Type B pancreatic cell (in vitro differentiated cells): ENCODE measurements at regions not wholly inside any gene's neighbourhood (a gene's known extent, or its start where the extent isn't known, plus 50 kb on each side); places are given as distances from the start of the nearest gene placed in this dataset.

Experiments used
- DNase-seq: peaks from one replicate; pipeline ENCODE4 v3.0.0; 2021; ENCODE audit warnings: mixed read lengths; ENCODE audit not compliant: unreplicated experiment; ENCODE audit errors: extremely low spot score
- H3K27ac Mint-ChIP-seq: 2 replicates; pipeline ENCODE4 v1.8.0; 2021; ENCODE audit warnings: mild to moderate bottlenecking, mixed read lengths
- H3K27me3 Mint-ChIP-seq: 2 replicates; pipeline ENCODE4 v1.8.0; 2021; ENCODE audit warnings: mixed read lengths
- H3K36me3 Mint-ChIP-seq: 2 replicates; pipeline ENCODE4 v1.8.0; 2021; ENCODE audit warnings: mixed read lengths
- H3K4me1 Mint-ChIP-seq: one replicate; pipeline ENCODE4 v1.8.0; 2021; ENCODE audit warnings: mixed read lengths; ENCODE audit not compliant: unreplicated experiment
- H3K4me3 Mint-ChIP-seq: 2 replicates; pipeline ENCODE4 v1.8.0; 2021; ENCODE audit warnings: mild to moderate bottlenecking, mixed read lengths
- H3K9me3 Mint-ChIP-seq: 2 replicates; pipeline ENCODE4 v1.8.0; 2021; ENCODE audit warnings: mixed read lengths
- TF ChIP-seq, protein P1 (sequence below): fragments of 200-600 bp; sonication (generic); conservative IDR thresholded peaks from 2 replicates; pipeline ENCODE4 v1.5.0; 2021; ENCODE audit warnings: antibody characterized with exemption, mild to moderate bottlenecking

DNA sequence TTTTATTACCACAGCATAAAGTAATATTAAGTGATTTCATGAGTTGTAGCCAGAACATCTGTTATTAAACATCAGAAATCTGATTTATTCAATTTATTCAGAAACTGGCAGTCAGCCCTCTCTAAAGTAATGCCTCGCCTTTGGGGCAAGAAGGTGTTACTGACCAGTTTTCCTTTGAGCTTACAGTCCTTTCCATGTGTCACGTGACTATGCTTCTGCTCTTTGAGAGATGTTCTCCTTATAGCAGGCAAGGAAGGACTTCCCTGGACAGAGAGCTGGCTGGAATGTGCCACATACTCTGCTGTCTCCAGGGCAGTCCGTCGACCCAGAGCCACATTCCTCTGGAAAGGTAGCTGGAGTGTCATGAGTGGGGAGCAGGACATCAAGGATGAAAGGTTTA lies 119.7 kb downstream of the RDH14 start:
- Mint-ChIP-seq H3K27me3 (peaks cover 36% of the 10 kb centered on the region), H3K4me1 (peaks cover 20% of the 10 kb centered on the region), H3K9me3 (no peaks in the 10 kb centered on the region), H3K36me3 (no peaks in the 10 kb centered on the region), H3K4me3 (no peak overlapping the region), H3K27ac (no peak overlapping the region)
- DNase-seq: no peak
- TF ChIP-seq, protein P1, sequence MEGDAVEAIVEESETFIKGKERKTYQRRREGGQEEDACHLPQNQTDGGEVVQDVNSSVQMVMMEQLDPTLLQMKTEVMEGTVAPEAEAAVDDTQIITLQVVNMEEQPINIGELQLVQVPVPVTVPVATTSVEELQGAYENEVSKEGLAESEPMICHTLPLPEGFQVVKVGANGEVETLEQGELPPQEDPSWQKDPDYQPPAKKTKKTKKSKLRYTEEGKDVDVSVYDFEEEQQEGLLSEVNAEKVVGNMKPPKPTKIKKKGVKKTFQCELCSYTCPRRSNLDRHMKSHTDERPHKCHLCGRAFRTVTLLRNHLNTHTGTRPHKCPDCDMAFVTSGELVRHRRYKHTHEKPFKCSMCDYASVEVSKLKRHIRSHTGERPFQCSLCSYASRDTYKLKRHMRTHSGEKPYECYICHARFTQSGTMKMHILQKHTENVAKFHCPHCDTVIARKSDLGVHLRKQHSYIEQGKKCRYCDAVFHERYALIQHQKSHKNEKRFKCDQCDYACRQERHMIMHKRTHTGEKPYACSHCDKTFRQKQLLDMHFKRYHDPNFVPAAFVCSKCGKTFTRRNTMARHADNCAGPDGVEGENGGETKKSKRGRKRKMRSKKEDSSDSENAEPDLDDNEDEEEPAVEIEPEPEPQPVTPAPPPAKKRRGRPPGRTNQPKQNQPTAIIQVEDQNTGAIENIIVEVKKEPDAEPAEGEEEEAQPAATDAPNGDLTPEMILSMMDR: no peak

DNA sequence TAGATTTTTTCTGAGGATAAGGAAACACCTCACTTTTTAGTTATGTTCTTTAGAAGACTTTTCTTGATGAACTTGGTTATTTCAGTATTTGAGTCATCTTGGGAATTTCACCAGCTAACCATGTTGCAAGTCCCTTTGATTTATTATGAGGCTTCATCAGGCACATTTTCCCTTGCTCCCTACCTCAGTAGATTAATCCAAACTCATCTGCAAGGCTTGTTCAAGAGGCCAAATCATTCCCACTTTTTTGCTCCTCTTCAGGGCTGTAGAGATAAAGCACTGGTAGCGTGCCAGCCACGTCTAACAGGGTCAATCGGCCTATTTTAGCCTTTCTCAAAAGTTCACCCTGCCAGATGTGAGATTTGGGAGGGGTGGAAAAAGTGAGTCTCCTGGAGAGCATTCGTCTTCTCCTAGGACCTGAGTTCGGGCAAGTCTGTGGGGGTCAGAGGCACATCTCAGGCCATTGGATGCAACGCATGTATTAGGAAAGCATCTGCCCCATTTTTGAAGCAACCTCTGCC lies 120.3 kb downstream of the RDH14 start:
- no peaks in the 10 kb centered on the region for H3K9me3 Mint-ChIP-seq
- H3K27me3 Mint-ChIP-seq: peaks cover 37% of the 10 kb centered on the region
- H3K36me3 Mint-ChIP-seq: no peaks in the 10 kb centered on the region
- peaks cover 17% of the 10 kb centered on the region for H3K4me1 Mint-ChIP-seq
- no peak overlapping the region for H3K27ac Mint-ChIP-seq
- TF ChIP-seq, protein P1: no peak
- H3K4me3 Mint-ChIP-seq: no peak overlapping the region
- no peak for DNase-seq

DNA sequence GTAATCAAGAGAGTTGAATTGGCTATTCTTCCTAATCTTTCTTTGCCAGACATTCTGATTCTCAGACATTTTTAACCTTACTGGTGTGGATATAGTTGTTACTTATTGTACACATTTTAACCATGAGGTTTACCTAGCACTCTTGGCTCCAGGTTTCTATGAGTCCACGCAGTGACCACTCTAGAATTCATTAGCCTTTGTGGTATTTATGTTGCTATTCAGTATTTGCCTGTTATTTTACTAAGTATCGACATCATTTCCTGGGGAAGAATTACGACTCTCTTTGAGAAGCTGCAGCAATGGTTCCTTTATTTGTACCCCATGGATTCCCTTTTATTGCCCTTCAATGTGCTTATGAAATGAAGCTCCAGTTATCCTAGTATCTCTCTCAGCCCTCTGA lies 120.7 kb downstream of the RDH14 start:
- no peak overlapping the region for H3K4me3 Mint-ChIP-seq
- H3K36me3 Mint-ChIP-seq: no peaks in the 10 kb centered on the region
- H3K27me3 Mint-ChIP-seq: peaks cover 38% of the 10 kb centered on the region
- no peak overlapping the region for H3K27ac Mint-ChIP-seq
- TF ChIP-seq, protein P1: no peak
- H3K4me1 Mint-ChIP-seq: peaks cover 17% of the 10 kb centered on the region
- no peak for DNase-seq
- no peaks in the 10 kb centered on the region for H3K9me3 Mint-ChIP-seq

DNA sequence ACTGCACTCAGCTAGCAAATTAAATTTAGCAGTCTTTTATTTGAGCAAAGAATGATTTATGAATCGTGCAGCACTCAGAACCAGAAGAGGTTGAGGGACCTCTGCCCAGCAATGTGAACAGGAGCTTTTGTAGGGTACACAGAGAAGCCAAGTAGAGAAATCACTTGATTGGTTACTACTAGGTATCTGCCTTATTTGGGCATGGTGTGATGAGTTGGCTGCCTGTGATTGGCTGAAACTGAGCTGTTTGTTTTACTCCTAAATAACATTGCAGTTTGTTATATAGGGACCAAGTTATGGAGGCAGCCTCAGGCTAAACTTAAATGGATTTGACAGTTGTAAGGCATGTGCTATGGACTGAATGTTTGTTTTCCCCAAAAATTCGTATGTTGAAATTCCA lies 122.5 kb downstream of the RDH14 start:
- TF ChIP-seq, protein P1: no peak
- H3K36me3 Mint-ChIP-seq: no peaks in the 10 kb centered on the region
- DNase-seq: no peak
- peaks cover 39% of the 10 kb centered on the region for H3K27me3 Mint-ChIP-seq
- H3K4me3 Mint-ChIP-seq: no peak overlapping the region
- no peaks in the 10 kb centered on the region for H3K9me3 Mint-ChIP-seq
- H3K27ac Mint-ChIP-seq: no peak overlapping the region
- peaks cover 25% of the 10 kb centered on the region for H3K4me1 Mint-ChIP-seq

DNA sequence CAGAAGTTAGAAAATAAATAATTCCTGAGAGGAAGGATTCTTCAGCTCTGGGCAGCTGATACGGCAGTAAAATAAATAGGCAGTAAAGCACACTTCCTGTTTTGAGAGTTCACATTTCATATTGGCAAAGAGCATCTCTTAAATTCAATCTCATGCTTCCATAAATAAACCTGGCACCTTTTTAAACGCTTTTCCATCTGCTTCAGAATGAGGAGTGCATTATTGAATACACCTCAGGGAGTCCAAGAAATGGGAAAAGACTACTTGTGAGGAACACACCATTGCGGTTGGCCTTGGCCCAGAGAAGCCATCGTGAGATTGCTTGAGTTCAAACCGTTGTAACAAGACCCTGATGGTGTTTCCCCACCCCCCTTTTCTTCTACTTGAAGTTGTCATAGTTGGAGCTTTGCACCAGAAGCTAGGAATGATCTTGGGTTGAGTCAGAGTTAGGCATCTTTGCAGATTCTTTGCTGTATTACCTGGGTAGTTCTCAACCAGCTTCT lies 123.9 kb downstream of the RDH14 start:
- DNase-seq: no peak
- Mint-ChIP-seq H3K4me3 (no peak overlapping the region), H3K9me3 (no peaks in the 10 kb centered on the region), H3K27ac (no peak overlapping the region), H3K4me1 (peaks cover 35% of the 10 kb centered on the region), H3K36me3 (no peaks in the 10 kb centered on the region), H3K27me3 (peaks cover 29% of the 10 kb centered on the region)
- TF ChIP-seq, protein P1: no peak
